ENCODE measurements at regions not wholly inside any gene's neighbourhood (a gene's known extent, or its start where the extent isn't known, plus 50 kb on each side); places are given as distances from the start of the nearest gene placed in this dataset.

DNA sequence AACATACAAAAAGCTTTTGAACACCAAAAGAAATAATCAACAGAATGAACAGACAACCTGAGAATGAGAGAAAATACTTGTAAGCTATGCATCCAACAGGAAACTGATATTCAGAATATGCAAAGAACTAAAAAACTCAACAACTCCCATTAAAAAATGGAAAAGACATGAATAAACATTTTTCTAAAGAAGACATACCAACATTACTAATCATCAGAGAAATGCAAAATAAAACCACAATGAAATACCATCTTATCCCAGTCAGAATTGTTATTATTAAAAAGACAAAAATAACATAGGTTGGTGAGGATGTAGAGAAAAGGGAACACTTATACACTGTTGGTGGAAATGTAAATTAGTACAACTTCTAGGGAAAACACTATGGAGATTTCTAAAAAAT is 1161.9 kb downstream of the PCDH19 start:
- Histone ChIP-seq H3K27me3 (replicated peaks in 1 of 4; ENCODE audit: control insufficient read depth in 3 of 4, extremely low read depth in 1 of 4, insufficient read depth in 3 of 4, low read length in 3 of 4) (no peaks in the 10 kb centered on the region), H4K20me1 (replicated peaks in 1 of 2; ENCODE audit: control insufficient read depth in 1 of 2, insufficient read depth in 2 of 2, low read length in 2 of 2) (no peaks in the 10 kb centered on the region), H2AFZ (ENCODE audit: low read length) (no peak overlapping the region), H3K9ac (replicated peaks in 1 of 4; ENCODE audit: extremely low read depth in 1 of 4, low read depth in 3 of 4, low read length in 3 of 4) (no peak overlapping the region), H4K5ac (ENCODE audit: insufficient read length, low read depth, low read length) (no peak overlapping the region), H3K4me3 (ENCODE audit: extremely low read depth in 1 of 4, insufficient read depth in 2 of 4, low read depth in 3 of 4, low read length in 4 of 4) (no peak overlapping the region), H3K56ac (replicated peaks; ENCODE audit: insufficient read length, low read depth, low read length) (no peak overlapping the region), H3K14ac (ENCODE audit: insufficient read length) (no peak overlapping the region), H4K8ac (ENCODE audit: extremely low read depth, insufficient read depth, low read length) (no peak overlapping the region), H3K79me2 (ENCODE audit: control insufficient read depth in 1 of 2, insufficient read depth in 2 of 2, low read length in 2 of 2) (no peaks in the 10 kb centered on the region), H3K9me3 (ENCODE audit: insufficient read depth in 2 of 2, low read depth in 1 of 2, low read length in 1 of 2) (no peaks in the 10 kb centered on the region), H2BK5ac (ENCODE audit: low read depth, low read length) (no peak overlapping the region), H3K4me1 (replicated peaks in 1 of 4; ENCODE audit: control insufficient read depth in 3 of 4, insufficient read depth in 4 of 4, low read length in 3 of 4) (no peaks in the 10 kb centered on the region), H3K36me3 (ENCODE audit: control insufficient read depth in 2 of 4, insufficient read depth in 4 of 4, low read length in 3 of 4) (no peaks in the 10 kb centered on the region), H2AK5ac (ENCODE audit: low read depth, low read length) (no peak overlapping the region), H2BK15ac (ENCODE audit: low read length) (no peak overlapping the region), H2BK20ac (ENCODE audit: low read length) (no peak overlapping the region), H3K27ac (ENCODE audit: low read depth, low read length) (no peak overlapping the region), H3K23me2 (ENCODE audit: low read depth, low read length) (no peaks in the 10 kb centered on the region), H2BK120ac (replicated peaks; ENCODE audit: low read depth, low read length) (no peak overlapping the region), H2BK12ac (ENCODE audit: low read depth, low read length) (no peak overlapping the region), H3K4me2 (ENCODE audit: insufficient read depth in 1 of 2, low read depth in 2 of 2, low read length in 2 of 2) (no peak overlapping the region), H3K79me1 (ENCODE audit: low read depth, low read length) (no peaks in the 10 kb centered on the region), H3K23ac (ENCODE audit: insufficient read length) (no peak overlapping the region), H3K4ac (replicated peaks; ENCODE audit: insufficient read length, low read depth, low read length) (no peak overlapping the region), H4K91ac (replicated peaks; ENCODE audit: insufficient read length, low read length) (no peak overlapping the region), H3K18ac (ENCODE audit: extremely low read depth, low read length) (no peak overlapping the region)
- FAIRE-seq (no peak), DNase-seq (ENCODE audit: low read depth in 1 of 2, low spot score in 2 of 2) (no peak)
- no peak for TF ChIP-seq RNF2 (IDR thresholded peaks at IDR 0.05; ENCODE audit: borderline replicate concordance, low read depth, low read length, missing control alignments, poor library complexity, severe bottlenecking)
- CTCF ChIA-PET (ENCODE audit: partially characterized antibody), result no interaction called here
- POLR2A ChIA-PET (ENCODE audit: partially characterized antibody), result no interaction called here

All from H1 (cell line).